Dedifferentiated amniotic fluid mesenchymal stem cell (primary cell): ENCODE measurements at regions not wholly inside any gene's neighbourhood (a gene's known extent, or its start where the extent isn't known, plus 50 kb on each side); places are given as distances from the start of the nearest gene placed in this dataset.
A peak's percentile ranks its signal among the peaks of the same experiment; 100 is the strongest.

Experiments used
- DNase-seq: peaks from one replicate; pipeline ENCODE4 v3.0.0-alpha.2; 2016; ENCODE audit errors: extremely low spot score

DNA sequence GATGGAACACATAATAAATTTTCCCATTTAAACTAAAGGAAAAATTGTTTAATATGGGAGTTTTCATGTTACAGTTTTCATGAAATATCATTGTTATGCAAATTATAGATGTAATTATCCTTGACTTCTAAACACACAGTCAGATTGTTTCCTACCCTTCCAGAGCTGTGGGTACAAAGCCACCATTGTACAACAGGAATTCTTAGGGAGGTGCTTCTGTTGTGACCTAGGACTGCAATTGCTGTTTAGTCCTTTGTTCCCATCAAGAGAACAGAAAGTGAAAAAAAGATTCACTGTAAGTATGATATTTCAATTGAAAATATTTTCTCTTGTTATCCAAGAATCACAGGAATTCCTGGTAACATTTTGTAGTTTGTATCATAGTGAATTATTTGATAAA, 455.3 kb upstream of the NAALADL2 start:
- no peak for DNase-seq

DNA sequence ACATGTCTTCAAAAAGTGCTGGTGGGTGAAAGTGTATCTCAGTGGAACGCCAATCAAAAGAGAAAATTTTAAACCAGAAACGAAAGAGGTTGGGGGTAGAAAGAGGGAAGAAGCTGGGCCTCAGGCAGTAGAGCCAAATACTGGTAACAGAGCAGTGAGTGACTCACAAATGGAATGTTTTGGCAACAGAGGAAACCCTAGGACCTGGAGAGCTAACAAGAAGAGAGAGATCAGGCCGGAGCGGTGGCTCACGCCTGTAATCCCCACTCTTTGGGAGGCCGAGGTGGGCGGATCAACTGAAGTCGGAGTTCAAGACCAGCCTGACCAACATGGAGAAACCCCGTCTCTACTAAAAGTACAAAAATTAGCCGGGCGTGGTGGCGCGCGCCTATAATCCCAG, 450.8 kb upstream of the NAALADL2 start:
- DNase-seq: peak; percentile 44

DNA sequence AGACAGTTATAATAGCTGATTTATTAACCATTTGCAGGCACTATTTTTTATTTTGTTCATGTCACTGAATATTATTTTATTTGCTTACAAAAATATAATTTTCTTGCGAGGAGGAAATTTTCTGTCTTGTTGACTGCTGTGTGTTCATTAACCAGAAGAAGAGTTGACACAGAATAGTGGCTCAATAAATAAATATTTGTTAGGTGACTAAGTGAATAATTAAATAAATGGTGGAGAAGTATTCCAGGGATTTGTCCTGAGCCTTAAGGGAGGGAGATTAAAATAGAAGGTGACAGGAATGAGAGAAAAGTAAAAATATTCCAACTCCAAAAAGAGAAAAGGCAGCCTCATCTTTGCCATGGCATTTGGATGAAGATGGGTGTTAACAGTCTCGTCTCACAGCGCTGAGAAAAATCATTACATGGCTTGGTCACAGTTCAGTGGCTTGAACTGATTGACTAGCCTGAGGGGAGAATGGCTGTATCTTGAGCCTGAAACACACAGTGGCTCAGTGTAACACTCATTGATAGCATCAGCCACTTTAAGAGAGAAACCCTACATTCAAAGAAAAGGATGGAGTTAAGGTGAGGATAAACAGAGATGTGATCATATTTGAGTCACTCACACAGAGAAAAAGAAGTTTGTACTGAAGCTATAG, 449.9 kb upstream of the NAALADL2 start:
- DNase-seq: no peak

DNA sequence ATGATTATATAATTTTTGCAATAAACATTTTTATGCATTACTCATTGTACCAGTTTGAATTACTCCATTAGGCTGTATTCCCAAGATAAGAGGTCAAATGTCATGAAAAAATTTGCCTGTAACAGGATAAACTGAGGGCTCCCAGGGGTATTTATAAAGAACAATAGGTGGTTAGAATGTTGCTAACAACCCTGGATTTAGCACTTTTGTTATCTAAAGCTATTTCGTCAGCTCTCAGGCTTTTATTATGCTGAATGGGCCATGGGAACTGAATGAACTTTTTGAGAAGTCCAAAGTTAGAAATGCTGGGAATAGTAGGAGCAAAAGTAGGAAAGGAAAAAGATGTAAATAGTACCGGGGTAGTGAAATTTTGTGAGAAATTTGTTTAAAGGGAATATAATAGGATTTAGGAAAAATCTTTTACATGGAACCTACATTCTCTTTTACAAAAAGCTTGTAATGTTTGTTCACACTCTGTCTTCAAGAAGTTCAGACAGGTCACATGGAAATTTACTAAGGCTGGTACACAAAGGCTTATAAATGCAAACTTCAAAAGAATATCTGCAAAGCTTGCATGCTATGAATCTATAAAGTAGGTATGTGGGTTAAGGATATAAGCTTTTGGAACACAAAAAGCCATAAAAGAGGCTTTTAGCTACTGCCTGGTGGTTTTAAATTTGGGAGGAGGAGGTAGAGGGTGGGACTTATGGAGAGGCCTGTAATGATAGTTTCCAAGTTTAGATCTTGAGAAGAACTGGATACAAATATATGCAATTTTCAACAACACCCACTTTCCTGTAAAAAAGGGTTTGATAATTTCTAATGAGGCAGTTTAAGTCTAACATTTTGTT, 445.8 kb upstream of the NAALADL2 start:
- no peak for DNase-seq

DNA sequence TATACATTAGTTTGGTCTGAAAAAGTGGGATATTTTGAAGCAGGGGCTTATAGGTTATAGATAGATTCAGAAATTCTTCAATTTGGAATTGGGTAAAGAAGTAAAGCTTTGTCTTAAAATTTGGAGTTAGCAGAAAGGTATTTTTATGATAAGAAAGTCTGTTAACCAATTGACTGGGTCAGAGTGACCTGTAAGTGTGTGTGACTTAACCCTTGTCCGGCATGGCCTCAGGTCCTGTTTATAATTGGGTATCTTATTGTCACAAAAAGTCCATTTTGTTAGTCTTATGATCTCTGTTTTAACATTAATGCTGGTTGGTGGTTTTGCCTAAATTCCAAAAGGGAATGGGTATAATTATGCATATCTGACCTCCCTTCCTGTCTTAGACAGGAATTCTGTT, 444.2 kb upstream of the NAALADL2 start:
- DNase-seq: no peak

DNA sequence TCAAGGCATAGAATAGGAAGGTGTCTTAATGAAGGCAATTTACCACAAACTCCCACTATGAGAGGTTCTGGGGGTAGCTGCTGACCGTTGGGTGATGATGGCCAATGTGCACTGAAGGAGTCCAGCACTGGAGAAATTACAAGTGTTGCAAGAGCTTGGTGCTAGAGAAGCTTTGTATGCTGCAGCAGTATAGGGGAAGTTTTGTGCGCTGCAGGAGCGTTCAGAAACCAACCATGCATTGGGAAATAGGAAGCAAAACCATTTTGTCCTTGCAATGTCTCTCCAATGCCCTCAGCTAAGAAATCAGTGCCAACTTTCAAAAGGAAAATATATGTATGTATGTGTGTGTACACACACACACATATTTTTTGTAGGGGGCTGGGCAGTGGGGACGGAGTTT, 441.6 kb upstream of the NAALADL2 start:
- no peak for DNase-seq

DNA sequence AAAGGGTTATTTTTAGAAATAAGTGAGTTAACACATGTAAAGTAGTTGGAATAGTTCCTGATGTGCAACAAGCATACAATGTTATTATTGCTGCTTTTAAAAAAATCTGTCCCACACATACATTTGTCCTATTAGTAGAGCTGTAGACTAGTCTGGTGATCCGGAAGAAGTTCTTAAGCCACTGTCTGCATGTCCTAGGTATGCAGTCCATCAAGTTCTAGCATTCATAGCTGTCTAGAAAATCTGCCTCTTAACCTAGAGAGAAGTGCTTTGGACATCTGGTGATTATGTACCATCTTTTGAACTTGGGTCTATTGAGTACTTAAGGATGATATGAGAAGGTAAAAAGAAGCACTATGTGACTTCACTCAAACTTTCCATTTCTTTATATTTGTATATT, 439.9 kb upstream of the NAALADL2 start:
- DNase-seq: no peak

DNA sequence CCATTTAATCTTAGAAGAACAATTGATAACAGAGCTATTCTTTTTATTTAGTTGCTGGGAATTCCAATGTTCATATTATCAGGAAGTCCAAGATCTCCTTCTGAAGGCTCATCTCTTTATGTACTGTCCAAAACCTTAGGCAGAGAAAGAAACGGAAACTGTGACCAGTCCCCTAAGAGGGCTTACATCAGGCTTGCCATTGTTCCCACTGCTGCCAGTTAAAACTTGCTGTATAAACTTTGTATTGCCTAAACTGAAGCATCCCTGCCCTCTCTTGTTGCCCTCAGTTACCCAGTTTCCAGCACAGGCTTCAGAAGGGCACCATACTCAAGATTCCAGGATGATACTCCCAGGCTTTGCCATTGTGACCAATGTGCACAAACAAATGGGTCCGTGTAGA, 435.2 kb upstream of the NAALADL2 start:
- no peak for DNase-seq

DNA sequence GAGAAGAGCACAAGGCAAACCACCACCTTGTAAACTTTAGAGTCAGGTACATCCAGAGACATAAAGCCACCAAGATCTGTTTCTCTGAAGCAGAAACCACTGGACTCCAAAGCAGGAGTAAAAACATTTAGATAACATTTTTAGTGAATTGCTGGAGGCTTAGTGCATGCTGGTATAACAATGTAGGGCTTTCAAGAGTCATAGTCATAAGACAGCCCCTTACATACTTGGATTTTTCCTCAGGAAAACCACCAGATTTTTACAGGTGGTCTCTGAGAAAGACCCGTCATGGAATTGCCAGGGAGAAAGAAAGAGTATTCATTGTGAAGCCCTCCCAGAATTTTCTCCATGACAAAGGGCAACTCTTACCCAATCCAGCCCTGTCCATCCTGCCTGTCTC, 434.5 kb upstream of the NAALADL2 start:
- DNase-seq: no peak

DNA sequence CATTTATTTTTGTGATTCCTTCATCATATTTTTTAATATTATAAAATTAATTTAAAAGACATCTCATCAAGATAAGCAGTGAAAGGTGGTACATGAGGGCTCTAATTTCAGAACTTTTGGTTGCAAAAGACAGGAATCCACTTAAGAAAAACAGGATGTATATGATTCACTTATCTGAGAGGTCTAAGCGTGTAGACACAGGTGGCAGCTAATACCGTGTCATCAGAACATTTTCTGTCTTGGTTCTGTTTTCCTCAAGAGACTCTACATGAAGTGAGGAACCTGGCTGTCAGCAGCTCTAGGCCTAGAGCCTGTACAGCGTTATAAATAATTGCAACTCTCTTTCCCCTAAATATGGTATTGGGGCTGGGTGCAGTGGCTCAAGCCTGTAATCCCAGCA, 433.7 kb upstream of the NAALADL2 start:
- DNase-seq: no peak

DNA sequence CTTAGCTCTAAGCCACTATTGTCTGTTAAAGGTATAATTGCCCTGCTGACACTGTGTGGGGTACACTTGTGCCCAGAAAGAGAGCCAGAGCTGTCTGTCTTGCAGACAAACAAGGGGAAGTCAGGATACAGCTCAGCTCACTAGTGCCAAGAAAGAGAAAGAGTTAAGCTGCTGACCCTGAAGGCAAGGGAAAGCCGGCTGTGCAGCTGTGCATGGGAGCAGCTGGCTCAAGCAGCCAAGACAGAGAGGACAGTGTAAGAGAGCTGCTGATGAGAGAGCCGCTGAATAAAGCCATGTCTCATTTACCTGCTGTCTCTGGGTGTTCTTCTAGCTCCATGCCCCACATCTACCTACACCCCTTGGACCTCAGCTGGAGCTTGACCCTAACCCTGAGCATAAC, 428.1 kb upstream of the NAALADL2 start:
- no peak for DNase-seq

DNA sequence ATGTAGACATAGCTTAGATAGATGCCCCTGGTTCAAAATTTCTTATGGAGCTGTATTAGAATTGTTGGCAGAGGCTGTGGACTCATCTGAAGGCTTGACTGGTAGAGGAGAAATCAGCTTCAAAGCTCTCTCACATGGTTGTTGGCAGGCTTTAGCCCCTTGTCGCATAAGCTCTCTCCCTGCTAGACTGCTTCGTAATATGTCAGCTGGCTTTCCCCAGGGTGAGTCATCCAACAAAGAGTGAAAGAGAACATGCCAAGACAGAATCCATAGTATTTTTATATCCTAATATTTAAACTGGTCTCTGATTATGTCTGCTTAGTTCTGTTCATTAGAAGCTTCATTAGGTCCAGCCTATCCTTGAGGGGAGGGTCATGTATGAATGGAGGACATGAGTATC, 427.4 kb upstream of the NAALADL2 start:
- DNase-seq: no peak

DNA sequence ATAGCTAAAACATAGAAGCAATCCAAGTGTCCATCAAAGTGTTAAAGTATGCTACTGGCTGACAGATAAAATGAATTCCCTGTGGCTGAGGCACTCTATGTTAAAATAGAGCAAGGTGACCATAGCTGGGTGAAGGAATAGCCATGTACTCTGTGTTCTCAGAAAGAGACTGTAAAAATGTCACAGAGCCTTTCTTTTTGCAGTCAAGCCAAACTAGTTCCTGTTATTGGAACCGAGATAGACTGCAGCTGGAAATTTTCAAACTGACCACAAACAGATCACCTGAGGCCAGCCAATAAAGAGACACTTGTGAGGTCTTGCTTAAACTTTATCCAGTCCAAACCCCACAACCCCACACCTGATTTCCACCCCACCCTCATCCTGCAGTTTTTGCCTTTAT, 422.8 kb upstream of the NAALADL2 start:
- no peak for DNase-seq

DNA sequence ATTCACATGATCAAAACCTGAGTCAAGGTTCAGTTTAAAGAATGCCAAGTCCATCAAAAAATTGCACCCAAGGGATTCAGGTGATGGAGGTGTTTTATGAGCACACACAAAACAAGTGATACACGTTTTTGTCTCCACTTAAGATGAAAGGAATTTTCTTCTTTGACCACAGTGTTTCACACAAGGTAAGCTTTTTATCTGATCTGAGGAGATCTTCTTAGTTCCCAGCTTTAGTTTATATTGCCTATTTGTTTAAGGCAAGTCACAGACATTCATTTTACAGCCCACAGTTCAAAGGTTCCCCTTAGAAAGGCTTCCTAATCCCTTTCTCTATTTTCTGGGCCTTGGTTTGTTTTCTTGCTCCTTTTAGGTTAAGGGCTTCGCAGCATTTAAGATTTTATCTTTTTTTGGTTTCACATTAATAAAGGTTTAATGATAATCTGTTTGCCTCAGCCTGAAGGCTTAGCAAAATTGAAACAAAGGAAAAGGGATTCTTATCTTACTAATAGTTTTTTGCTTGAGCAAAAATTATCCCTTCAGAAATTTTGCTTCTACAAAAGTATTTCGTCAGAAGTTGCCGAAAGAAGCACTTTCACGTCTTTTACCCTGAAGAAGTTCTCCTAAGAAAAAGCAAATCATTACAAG, 420.5 kb upstream of the NAALADL2 start:
- no peak for DNase-seq

DNA sequence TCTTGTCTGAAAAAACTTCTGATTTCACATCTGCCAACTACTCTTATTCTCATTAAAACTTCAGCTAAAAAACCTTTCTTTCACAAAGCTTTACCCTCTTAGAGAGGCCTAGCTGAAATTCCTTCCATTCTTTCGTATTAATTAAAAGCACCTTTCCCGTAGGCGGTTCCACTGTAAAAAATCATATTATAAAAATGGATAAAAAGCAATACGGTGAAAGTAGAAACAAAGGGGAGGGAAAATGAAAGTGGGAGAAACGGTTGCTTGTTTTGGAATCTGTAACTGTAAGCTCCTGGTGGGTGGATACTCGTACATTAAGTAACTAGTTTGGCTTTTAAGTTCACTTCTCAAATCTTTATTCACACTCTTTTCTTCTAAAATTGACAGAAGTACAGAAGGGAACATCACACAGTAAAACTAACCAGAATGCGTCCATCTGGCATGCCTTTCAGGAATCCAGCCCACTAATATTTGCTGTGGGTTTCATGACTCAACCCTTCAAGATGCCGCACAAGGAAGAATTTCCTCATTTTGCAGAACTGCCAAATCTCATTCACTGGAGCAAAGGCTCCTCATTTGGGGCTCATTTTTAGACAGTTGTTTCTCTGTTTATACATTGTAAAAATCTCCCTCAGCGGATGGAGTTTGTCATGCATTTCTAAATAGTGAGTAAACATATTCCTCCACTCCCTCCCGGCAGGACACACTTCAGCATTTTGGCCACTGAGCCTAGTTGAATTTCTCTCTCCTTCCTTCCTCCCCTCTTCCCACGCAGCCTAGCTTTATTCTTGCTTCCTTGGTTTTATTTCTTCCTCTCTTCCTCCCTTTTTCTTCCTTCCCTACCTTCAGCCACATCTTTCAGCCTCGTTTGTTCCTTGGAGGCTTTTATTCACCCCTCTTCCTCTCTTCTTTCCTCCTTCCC, 419.5 kb upstream of the NAALADL2 start:
- DNase-seq: peak; percentile 96

DNA sequence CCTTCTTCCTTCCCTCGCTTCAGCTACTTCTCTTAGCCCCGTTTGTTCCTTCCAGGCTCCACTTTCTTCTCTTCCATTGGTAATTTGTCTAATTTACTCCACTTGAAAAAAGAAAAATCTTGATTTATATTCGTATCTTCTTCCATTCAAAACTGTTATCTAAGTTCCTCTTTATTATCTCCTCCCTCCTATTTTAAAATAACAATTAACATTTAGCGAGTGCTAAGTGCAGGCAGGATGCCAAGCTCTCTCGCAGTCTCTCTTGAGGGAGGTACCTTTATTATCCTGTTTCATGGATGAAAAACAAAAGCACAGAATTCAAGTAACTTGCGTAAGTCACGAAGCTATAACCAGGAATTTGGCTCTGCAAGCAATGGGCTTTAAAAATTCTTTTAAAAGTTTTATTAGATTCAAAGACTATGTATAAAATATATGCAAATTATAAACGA, 418.9 kb upstream of the NAALADL2 start:
- peak; percentile 42 for DNase-seq

DNA sequence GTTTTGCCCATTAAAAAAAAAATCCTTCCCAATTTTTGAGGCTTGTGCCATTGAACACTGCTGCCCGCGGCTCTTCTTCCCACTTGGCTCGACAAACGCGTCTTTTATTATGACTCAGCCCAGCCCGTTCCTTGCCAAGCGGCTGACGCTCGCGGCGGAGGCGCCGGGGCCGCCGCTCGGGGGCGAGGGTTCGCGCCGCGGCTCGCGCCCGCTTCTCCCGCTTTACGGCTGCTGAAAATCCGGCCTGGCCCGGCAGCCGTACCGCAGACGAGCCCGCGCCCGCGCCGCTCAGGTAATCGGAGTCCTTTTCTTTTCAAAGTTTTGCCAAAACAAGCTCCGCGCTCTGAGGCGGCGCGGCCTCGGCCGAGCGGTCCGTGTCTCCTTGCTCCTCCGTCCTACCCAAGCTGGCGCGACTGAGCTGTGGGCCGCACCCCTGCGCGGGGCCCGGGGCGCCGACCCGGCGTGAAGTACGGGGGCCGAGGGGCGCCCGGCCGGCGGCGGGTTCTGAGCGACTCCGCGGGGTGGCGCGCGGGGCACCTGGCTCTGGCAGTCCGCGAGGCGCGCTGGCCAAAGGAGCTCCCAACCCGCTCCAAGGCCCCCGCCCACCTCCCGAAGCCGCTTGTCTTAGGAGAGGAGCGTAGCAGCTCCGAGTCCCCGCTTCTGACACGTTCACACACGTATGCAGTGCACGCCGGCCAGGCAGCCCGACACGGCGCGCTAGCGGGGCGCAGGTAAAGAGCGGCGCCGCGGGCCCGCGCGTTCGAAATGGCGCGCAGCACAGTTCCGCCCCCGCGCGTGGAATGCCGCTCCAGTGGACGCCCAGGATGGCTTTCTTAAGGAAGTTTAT, 418.2 kb upstream of the NAALADL2 start:
- DNase-seq: peak; percentile 94

DNA sequence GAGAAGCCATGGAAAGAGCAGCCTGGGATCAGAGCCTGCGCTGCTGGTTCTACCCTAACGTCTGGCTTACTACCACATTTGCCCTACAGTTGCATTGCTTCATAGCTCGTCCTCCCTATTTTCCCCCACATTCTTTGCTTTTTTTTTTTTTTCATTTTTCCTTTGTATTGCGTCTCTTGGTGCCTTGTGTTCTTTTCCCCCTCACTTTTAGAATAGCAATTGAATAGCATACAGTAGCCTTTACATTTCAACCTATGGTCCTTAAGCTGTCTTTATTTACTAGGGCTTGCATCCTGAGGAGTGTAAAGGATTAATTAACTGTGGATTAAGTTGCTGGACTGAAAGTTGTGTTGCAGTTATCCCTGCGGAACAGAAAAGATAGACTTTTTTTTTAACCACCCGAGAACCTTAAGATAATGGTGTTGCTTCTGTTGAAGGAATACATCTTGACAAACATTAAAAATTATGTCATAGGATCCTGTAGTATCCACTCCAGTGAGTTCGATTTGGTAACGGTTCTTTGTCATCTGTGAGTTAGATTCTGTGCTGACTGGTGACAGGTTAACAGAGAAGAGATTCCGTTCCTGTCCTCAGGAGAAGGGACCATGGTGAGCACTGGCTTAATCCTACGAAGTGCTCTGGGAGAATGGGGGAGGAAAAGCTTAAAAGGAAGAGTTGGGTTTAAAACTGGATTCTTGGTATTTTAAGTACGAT, 417.4 kb upstream of the NAALADL2 start:
- peak; percentile 71 for DNase-seq

DNA sequence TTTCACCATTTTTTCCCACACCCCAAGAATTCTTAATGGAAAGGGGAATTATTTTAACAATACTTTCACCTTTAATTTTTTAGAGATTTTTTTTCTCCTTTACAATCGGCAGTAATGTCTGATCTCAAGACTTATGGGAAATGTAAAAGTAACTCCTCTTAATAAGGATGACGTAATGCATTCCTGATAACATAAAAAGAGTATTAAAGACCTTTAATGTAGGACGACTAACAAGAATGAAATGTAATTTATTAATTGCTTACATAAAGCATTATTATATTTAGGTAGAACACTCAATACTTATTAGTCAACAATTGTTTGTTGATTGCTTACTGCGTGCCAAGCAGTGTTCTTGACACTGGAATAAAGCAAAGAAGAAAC, 416.8 kb upstream of the NAALADL2 start:
- no peak for DNase-seq

DNA sequence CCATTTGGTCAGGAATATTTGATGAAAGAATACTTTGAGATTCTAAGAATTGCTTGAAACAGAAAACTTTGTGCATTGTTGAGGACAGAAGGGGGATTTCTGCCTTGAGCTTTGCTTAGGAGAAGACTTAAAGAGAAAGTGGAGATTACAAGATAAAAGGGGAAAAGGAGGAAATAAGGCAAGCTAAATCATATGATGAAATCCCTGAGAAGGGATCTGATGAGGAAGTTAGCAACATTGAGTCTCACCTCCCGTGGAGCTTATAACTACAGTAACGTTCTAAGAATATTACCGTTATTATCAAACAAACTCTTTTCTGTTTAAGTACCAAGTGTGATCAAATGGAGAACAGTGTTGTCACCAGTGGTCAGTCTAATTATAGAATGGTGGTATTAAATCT, 414.7 kb upstream of the NAALADL2 start:
- no peak for DNase-seq
